K562 (cell line): ENCODE measurements at regions not wholly inside any gene's neighbourhood (a gene's known extent, or its start where the extent isn't known, plus 50 kb on each side); places are given as distances from the start of the nearest gene placed in this dataset.
A peak's percentile ranks its signal among the peaks of the same experiment; 100 is the strongest.

Experiments used
- BDP1 ChIP-seq: IDR thresholded peaks from 3 replicates; pipeline ENCODE4 v1.6.1; 2011; ENCODE audit not compliant: insufficient read length, insufficient read depth
- CBFB ChIP-seq: sonication (generic); formaldehyde crosslinking; IDR thresholded peaks from 2 replicates; pipeline ENCODE4 v1.4.0; 2020; ENCODE audit warnings: mild to moderate bottlenecking, missing genetic modification reagents
- CHCHD3 ChIP-seq: fragments of 250-450 bp; sonication (Bioruptor Pico); IDR thresholded peaks from 2 replicates; pipeline ENCODE4 v2.1.2; 2022; ENCODE audit warnings: mild to moderate bottlenecking
- CREB5 ChIP-seq: fragments of 250-450 bp; sonication (Bioruptor Pico); IDR thresholded peaks from 2 replicates; pipeline ENCODE4 v1.5.0; 2020; ENCODE audit warnings: mild to moderate bottlenecking
- CSDE1 ChIP-seq, 2 experiments: fragments of 450-650 bp; IDR thresholded peaks; 2 replicates each; pipeline ENCODE4 v1.6.1; 2016; ENCODE audit warnings: mild to moderate bottlenecking in 1 of 2
- E2F3 ChIP-seq: fragments of 250-450 bp; sonication (Bioruptor Pico); IDR thresholded peaks from 2 replicates; pipeline ENCODE4 v1.4.0; 2020; ENCODE audit warnings: mild to moderate bottlenecking
- ETV1 ChIP-seq: fragments of 450-650 bp; conservative IDR thresholded peaks from 2 replicates; pipeline ENCODE4 v1.6.1; 2016; ENCODE audit warnings: missing genetic modification characterization, control low read depth, low read depth, missing compliant biosample characterization
- FOXK1 ChIP-seq: sonication (generic); formaldehyde crosslinking; IDR thresholded peaks from 2 replicates; pipeline ENCODE4 v1.8.0; 2022; ENCODE audit warnings: missing genetic modification reagents, mild to moderate bottlenecking, borderline replicate concordance
- GABPA ChIP-seq: fragments of 200-800 bp; sonication (Bioruptor generic); conservative IDR thresholded peaks from 2 replicates; pipeline ENCODE4 v1.6.1; 2016; ENCODE audit warnings: low read depth, missing genetic modification characterization, missing compliant biosample characterization
- GABPB2 ChIP-seq: fragments of 250-450 bp; sonication (Bioruptor Pico); conservative IDR thresholded peaks from 2 replicates; pipeline ENCODE4 v1.5.1; 2021; ENCODE audit warnings: mild to moderate bottlenecking
- GATAD2B ChIP-seq: fragments of 450-650 bp; IDR thresholded peaks from 2 replicates; pipeline ENCODE4 v1.6.1; 2017; ENCODE audit warnings: mild to moderate bottlenecking, borderline replicate concordance
- HSF4 ChIP-seq: fragments of 250-450 bp; sonication (Bioruptor Pico); IDR thresholded peaks from 2 replicates; pipeline ENCODE4 v2.1.2; 2022; ENCODE audit warnings: mild to moderate bottlenecking, moderate library complexity, borderline replicate concordance
- KLF13 ChIP-seq: fragments of 450-650 bp; IDR thresholded peaks from 2 replicates; pipeline ENCODE4 v1.6.1; 2016; ENCODE audit warnings: missing genetic modification characterization, low read depth, mild to moderate bottlenecking, missing compliant biosample characterization, moderate library complexity, borderline replicate concordance
- MTA3 ChIP-seq: fragments of 450-650 bp; formaldehyde crosslinking; IDR thresholded peaks from 2 replicates; pipeline ENCODE4 v1.6.1; 2017; ENCODE audit warnings: mild to moderate bottlenecking, borderline replicate concordance
- NCOA6 ChIP-seq: fragments of 450-650 bp; IDR thresholded peaks from 2 replicates; pipeline ENCODE4 v1.6.1; 2017; ENCODE audit warnings: mild to moderate bottlenecking
- NR3C1 ChIP-seq: sonication (generic); formaldehyde crosslinking; IDR thresholded peaks from 2 replicates; pipeline ENCODE4 v1.8.1; 2022; ENCODE audit warnings: missing genetic modification reagents
- PHB ChIP-seq: fragments of 250-450 bp; sonication (Bioruptor Pico); IDR thresholded peaks from 2 replicates; pipeline ENCODE4 v1.5.0; 2021
- SMARCE1 ChIP-seq: fragments of 450-650 bp; IDR thresholded peaks from 2 replicates; pipeline ENCODE4 v1.7.1; 2016; ENCODE audit warnings: mild to moderate bottlenecking
- YY1 ChIP-seq, 3 experiments: IDR thresholded peaks; 2 replicates each; pipeline ENCODE4 v1.6.1; 2011; ENCODE audit warnings: low read length in 2 of 3, mild to moderate bottlenecking in 2 of 3, moderate library complexity in 2 of 3, borderline replicate concordance in 1 of 3, control low read depth in 1 of 3, low read depth in 1 of 3; ENCODE audit not compliant: insufficient read depth in 3 of 3, insufficient replicate concordance in 2 of 3, control insufficient read depth in 1 of 3, insufficient read length in 1 of 3; ENCODE audit errors: extremely low read depth in 1 of 3
- ZNF212 ChIP-seq: fragments of 450-650 bp; formaldehyde crosslinking; IDR thresholded peaks from 2 replicates; pipeline ENCODE4 v1.4.0; 2020; ENCODE audit warnings: mild to moderate bottlenecking
- ZNF217 ChIP-seq: sonication (generic); formaldehyde crosslinking; IDR thresholded peaks from 2 replicates; pipeline ENCODE4 v1.8.0; 2022; ENCODE audit warnings: mild to moderate bottlenecking, missing genetic modification reagents
- ZNF263 ChIP-seq: sonication (generic); formaldehyde crosslinking; IDR thresholded peaks from 2 replicates; pipeline ENCODE4 v1.8.0; 2022; ENCODE audit warnings: mild to moderate bottlenecking, missing genetic modification reagents, borderline replicate concordance
- ZNF76 ChIP-seq: fragments of 250-450 bp; sonication (Bioruptor Pico); IDR thresholded peaks from 2 replicates; pipeline ENCODE4 v1.4.0; 2020; ENCODE audit warnings: mild to moderate bottlenecking, moderate library complexity, borderline replicate concordance
- TF ChIP-seq, protein P1 (sequence below): sonication (generic); formaldehyde crosslinking; IDR thresholded peaks from 2 replicates; pipeline ENCODE4 v1.4.0; 2020; ENCODE audit warnings: mild to moderate bottlenecking, missing genetic modification reagents
- TF ChIP-seq, protein P2 (sequence below): fragments of 450-650 bp; IDR thresholded peaks from 2 replicates; pipeline ENCODE4 v1.6.1; 2016; ENCODE audit warnings: low read depth, mild to moderate bottlenecking, moderate library complexity

- TF ChIP-seq NCOA6 (0 out of 2 replicates have a peak, but pooled peaks have one; percentile 53), NR3C1 (no peak), ZNF263 (CRISPR knock-in tag) (no peak), FOXK1 (no peak), PHB (CRISPR knock-in tag) (peak; percentile 61; the same call in 1 of the 2 replicates), CSDE1 (IDR thresholded peaks at IDR 0.05) (0 out of 4 replicates have a peak, but pooled peaks of 1 of the 2 experiments have one; percentile 37), BDP1 (no peak), ZNF76 (CRISPR knock-in tag) (no peak), ZNF212 (CRISPR knock-in tag) (no peak), CBFB (CRISPR knock-in tag) (no peak), ZNF217 (CRISPR knock-in tag) (no peak), YY1 (IDR thresholded peaks at IDR 0.05; ENCODE audit: borderline replicate concordance in 1 of 3, control insufficient read depth in 1 of 3, extremely low read depth in 1 of 3, insufficient read depth in 3 of 3, insufficient read length in 1 of 3, insufficient replicate concordance in 2 of 3, low read depth in 1 of 3, low read length in 2 of 3) (peak in 1 of 3 experiments; percentile 21), GABPB2 (no peak), HSF4 (CRISPR knock-in tag) (no peak), GATAD2B (peak; percentile 6; the same call in 1 of the 2 replicates), GABPA (tag) (no peak), MTA3 (0 out of 2 replicates have a peak, but pooled peaks have one; percentile 36), CHCHD3 (CRISPR knock-in tag) (no peak), ETV1 (no peak; the same call in 1 of the 2 replicates), SMARCE1 (peak; percentile 45; the same call in 1 of the 2 replicates), CREB5 (CRISPR knock-in tag) (no peak), KLF13 (no peak), E2F3 (CRISPR knock-in tag) (no peak)
- TF ChIP-seq, protein P1, sequence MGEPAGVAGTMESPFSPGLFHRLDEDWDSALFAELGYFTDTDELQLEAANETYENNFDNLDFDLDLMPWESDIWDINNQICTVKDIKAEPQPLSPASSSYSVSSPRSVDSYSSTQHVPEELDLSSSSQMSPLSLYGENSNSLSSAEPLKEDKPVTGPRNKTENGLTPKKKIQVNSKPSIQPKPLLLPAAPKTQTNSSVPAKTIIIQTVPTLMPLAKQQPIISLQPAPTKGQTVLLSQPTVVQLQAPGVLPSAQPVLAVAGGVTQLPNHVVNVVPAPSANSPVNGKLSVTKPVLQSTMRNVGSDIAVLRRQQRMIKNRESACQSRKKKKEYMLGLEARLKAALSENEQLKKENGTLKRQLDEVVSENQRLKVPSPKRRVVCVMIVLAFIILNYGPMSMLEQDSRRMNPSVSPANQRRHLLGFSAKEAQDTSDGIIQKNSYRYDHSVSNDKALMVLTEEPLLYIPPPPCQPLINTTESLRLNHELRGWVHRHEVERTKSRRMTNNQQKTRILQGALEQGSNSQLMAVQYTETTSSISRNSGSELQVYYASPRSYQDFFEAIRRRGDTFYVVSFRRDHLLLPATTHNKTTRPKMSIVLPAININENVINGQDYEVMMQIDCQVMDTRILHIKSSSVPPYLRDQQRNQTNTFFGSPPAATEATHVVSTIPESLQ: no peak
- TF ChIP-seq, protein P2, sequence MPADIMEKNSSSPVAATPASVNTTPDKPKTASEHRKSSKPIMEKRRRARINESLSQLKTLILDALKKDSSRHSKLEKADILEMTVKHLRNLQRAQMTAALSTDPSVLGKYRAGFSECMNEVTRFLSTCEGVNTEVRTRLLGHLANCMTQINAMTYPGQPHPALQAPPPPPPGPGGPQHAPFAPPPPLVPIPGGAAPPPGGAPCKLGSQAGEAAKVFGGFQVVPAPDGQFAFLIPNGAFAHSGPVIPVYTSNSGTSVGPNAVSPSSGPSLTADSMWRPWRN: no peak; the same call in 1 of the 2 replicates
These were observed 180.5 kb downstream of the TRIM27 start (continued) for GRCh38 chr6:28743271-28743789.
